AG04449 (cell line): ENCODE measurements at regions not wholly inside any gene's neighbourhood (a gene's known extent, or its start where the extent isn't known, plus 50 kb on each side); places are given as distances from the start of the nearest gene placed in this dataset.

ENCODE experiments used
- CTCF ChIA-PET: fragments of 350-600 bp; formaldehyde crosslinking; extraction: SDS; loops from one replicate; lab custom pipeline; 2021; ENCODE audit warnings: antibody characterized with exemption; lab: Yijun Ruan, JAX
- POLR2A ChIA-PET: fragments of 400-600, 350-600 bp; formaldehyde crosslinking; extraction: SDS; loops from one replicate; lab custom pipeline; 2020; ENCODE audit warnings: antibody characterized with exemption, inconsistent platforms; lab: Yijun Ruan, JAX
- DNase-seq: peaks from one replicate; pipeline ENCODE4 v3.0.0-alpha.2; 2010; ENCODE audit warnings: low read depth, low spot score
- H3K4me3 ChIP-seq: 2 replicates; pipeline ENCODE4 v1.5.1; 2011; ENCODE audit warnings: low read depth, mild to moderate bottlenecking, control low read depth, low read length
- CTCF ChIP-seq: IDR thresholded peaks from one replicate; pipeline ENCODE4 v1.5.1; 2011; ENCODE audit warnings: mild to moderate bottlenecking, moderate library complexity, low read length, control low read depth, inconsistent platforms; ENCODE audit not compliant: insufficient read depth; ENCODE audit errors: missing control alignments

GRCh38 chr2:152814475-152815030, 96.1 kb downstream of the ARL6IP6 start:
- POLR2A ChIA-PET, result no interaction called here
- no peak for DNase-seq
- TF ChIP-seq CTCF, result no peak
- no peak overlapping the region for H3K4me3 ChIP-seq
- CTCF ChIA-PET, result no interaction called here

GRCh38 chr2:152813351-152813750, 94.9 kb downstream of the ARL6IP6 start:
- no peak for DNase-seq
- H3K4me3 ChIP-seq, result no peak overlapping the region
- CTCF ChIA-PET, result no interaction called here
- TF ChIP-seq CTCF, result no peak
- POLR2A ChIA-PET, result no interaction called here
